GM12874 (cell line): ENCODE measurements at regions not wholly inside any gene's neighbourhood (a gene's known extent, or its start where the extent isn't known, plus 50 kb on each side); places are given as distances from the start of the nearest gene placed in this dataset.

Source experiments
- TF ChIP-seq, protein P1 (sequence below): IDR thresholded peaks from 2 replicates; pipeline ENCODE4 v1.5.1; 2011; ENCODE audit warnings: low read depth, mild to moderate bottlenecking, control low read depth, low read length, moderate library complexity; ENCODE audit not compliant: insufficient read depth

DNA sequence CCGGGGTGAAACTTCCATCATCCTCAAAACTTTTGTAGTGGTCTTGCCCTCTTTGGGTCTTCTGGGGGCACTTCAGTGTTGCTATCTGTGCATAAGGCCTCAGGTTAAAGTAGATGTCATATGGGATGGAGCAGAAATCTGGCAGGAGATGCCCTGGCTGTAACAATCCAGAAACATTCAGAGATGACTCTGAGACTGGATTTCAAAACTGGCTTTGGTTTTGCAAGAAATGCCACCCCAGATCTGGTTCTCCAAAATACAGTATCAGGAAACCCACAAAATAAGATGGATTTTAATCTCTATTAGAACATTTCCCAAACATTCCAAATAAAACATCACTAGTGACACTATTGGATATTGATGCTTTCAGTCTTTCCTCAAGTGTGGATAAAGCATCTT, 191.5 kb downstream of the REEP3 start:
- TF ChIP-seq, protein P1, sequence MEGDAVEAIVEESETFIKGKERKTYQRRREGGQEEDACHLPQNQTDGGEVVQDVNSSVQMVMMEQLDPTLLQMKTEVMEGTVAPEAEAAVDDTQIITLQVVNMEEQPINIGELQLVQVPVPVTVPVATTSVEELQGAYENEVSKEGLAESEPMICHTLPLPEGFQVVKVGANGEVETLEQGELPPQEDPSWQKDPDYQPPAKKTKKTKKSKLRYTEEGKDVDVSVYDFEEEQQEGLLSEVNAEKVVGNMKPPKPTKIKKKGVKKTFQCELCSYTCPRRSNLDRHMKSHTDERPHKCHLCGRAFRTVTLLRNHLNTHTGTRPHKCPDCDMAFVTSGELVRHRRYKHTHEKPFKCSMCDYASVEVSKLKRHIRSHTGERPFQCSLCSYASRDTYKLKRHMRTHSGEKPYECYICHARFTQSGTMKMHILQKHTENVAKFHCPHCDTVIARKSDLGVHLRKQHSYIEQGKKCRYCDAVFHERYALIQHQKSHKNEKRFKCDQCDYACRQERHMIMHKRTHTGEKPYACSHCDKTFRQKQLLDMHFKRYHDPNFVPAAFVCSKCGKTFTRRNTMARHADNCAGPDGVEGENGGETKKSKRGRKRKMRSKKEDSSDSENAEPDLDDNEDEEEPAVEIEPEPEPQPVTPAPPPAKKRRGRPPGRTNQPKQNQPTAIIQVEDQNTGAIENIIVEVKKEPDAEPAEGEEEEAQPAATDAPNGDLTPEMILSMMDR = no peak

DNA sequence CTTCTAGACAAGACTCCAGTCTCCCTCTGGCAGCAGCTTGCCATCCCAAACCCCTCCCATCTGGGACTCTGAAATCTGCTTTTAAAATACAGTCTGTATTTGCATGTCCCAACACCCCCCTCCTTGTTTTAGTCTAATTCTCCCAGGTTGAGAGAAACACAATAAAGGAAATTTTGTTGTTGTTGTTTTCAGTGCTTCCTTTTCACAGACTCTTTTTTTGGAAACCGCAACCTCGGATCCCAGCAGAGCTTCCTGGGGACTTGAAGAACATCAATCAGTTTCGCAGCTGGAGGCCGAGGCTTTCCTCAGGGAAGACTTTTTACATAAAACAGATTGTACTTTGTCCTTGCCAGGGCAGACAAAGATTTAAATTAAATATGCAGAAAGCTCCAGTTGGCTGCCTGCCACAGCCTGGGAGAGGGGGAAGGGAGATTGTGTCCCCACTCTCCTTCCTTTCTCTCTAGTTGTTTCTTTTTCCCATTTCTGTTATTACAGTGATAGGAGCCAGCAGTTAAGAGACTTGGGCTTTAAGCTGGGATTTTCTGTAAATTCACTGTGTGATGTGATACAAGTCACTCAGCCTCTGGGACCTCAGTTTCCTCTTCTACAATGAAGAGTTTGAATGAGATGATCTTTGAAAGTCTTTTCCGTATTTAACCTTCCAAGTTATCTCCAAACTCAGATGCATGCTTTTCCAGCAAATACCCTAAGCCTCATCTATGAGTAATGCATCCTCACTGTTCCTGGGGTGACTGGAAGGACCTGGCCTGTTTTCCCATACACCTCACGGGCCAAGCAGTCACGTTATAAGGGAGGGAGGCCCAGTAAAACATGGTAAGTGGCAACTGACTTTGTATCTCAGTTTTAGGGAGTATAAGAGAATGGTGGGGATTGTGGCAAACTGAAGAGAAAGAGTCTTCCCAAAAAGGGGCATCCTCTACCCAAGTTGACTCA, 192.3 kb downstream of the REEP3 start:
- TF ChIP-seq, protein P1 = no peak

DNA sequence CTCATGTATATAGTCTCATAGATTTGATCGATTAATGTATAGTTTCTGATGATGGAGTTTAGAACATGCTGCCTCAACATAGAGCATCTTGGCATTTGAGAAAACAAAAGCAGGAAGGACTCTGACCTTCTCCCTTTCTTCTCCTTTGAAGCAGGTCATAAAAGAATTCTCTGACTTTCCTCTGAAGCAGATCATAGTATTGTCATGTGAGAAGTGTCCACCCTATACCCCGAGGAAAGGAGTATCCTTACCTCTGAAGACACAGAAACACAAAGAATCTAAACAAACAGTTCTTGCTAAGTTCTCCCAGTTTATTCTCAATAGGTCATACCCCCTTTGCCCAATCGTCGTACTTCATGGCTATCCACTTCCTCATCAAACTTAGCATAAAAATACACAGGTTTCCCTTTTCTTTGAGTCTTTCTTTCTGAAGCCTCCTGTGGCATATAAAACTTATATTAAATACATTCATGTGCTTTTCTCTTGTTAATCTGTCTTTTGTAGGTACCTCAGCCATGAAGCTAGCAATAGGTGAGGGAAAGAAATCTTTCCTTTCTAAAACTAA, 194.9 kb downstream of the REEP3 start:
- TF ChIP-seq, protein P1 = no peak

DNA sequence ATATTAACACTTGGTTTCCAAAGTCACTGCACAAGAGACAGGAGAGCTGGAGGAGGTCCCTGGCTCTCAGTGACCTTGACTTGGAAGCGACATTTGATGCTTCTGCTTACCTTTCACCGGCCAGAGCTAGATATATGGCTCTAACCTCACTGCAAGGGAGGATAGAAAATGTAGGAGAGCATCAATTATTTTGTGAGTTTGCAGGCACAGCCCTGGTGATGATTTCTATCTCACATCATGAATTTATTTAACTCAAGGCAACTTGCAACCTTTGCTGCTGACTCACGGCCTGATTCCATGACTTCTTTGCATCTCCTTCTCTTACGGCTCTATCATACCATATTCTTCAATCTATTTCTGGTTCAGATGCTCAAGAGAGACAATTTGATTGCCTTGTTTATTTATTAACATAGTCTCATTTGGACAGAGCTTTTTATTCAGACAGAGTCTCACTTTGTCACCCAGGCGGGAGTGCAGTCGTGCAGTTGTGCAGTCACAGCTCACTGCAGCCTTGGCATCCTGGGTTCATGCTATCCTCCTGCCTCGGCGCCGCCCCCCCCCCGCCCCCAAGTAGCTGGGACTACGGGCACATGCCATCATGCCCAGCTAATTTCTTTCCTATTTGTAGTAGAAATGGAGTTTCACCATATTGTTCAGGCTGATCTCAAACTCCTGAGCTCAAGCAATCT, 196.0 kb downstream of the REEP3 start:
- TF ChIP-seq, protein P1 = no peak

DNA sequence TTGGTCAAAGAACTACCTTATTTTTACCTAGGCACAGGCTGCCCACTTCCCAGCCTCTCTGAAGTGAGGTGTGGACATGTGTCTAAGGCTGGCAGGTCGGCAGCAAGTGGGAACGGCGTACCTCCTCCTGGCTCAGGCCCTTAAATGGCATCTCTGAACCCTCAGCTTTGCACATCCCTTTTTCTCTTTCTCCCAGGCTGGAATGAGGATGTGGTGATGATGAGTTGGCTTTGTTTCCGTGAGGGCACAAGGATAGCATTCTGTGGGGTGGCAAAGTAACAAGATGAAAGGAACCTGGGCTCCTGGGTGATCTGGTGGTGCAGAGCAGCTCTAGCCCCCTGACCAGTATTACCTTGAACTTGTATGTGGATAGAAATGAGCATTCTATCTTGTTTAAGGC, 196.8 kb downstream of the REEP3 start:
- TF ChIP-seq, protein P1 = no peak

DNA sequence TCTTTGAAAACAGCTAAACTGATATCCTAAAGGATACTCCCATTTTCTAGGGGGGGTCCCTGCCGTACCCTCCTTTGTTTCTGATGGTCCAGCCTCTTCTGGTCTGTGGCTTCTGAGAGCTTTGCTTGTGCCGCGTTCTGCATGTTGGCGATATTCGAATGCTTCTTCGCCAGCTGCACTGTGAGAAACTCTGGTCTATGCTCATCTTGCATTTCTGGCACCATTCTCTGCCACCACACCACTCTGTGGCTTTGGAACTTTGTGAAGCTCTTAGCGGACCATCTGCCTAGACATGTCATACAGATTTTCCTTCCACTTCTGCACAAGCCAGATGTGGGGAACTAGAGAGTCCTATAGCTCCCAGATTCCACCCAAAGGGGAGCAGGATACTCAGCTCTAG, 197.2 kb downstream of the REEP3 start:
- TF ChIP-seq, protein P1 = no peak

DNA sequence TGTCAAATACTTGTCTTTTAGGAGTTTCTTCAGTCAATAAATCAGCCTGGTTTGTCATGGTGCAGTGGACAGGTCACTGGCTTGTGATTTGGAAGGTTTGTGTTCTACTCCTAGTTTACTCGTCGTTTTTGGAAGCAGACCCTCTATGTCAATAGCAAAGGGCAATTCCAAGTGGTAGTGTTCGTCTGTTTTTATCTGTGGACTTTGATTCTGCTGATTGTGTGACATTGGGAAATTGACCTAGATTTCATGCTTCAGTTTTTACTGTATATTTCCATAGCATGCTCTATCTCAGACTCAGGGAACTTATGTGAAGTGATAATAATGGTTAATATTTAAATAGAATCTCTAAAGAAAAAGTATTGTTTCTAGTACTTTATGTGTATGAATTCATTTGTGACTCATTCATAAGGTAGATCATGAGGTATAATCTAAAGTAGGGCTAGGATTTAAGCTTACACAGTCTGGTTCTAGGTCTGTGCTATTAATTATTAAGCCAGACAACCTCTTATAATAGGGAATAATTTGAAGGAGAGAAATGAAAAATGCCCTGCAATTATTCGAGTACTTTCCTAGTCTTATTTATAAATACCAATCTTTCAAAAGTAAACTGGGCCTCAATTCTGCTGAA, 198.1 kb downstream of the REEP3 start:
- TF ChIP-seq, protein P1 = no peak
